ENCODE measurements at regions not wholly inside any gene's neighbourhood (a gene's known extent, or its start where the extent isn't known, plus 50 kb on each side); places are given as distances from the start of the nearest gene placed in this dataset.

DNA sequence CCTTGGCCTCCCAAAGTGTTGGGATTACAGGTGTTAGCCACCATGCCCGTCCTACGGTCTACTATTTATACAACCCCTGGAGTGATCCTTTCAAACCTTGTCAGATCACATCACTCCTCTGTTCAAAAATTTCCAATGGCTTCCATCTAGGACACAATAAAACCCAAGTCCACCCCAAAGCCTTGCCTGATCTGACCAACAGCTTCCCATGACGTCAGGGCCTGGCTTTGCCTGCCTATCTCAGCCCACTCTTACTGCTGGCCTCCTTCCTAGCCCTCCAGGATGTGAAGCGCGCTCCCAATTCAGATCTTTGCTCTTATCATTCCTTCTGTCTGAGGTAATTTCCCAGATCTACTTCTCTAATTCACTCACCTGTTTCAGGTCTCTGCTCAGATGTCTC, 128.4 kb downstream of the LINC00237 start:
- TF ChIP-seq, protein P1, sequence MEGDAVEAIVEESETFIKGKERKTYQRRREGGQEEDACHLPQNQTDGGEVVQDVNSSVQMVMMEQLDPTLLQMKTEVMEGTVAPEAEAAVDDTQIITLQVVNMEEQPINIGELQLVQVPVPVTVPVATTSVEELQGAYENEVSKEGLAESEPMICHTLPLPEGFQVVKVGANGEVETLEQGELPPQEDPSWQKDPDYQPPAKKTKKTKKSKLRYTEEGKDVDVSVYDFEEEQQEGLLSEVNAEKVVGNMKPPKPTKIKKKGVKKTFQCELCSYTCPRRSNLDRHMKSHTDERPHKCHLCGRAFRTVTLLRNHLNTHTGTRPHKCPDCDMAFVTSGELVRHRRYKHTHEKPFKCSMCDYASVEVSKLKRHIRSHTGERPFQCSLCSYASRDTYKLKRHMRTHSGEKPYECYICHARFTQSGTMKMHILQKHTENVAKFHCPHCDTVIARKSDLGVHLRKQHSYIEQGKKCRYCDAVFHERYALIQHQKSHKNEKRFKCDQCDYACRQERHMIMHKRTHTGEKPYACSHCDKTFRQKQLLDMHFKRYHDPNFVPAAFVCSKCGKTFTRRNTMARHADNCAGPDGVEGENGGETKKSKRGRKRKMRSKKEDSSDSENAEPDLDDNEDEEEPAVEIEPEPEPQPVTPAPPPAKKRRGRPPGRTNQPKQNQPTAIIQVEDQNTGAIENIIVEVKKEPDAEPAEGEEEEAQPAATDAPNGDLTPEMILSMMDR (IDR thresholded peaks at IDR 0.05; ENCODE audit: low read depth, low read length) = no peak
- TF ChIP-seq EZH2phosphoT487 (IDR thresholded peaks at IDR 0.05; ENCODE audit: low read depth) = no peak
